ENCODE measurements at regions not wholly inside any gene's neighbourhood (a gene's known extent, or its start where the extent isn't known, plus 50 kb on each side); places are given as distances from the start of the nearest gene placed in this dataset.

GRCh38 chr15:26143221-26143620 lies 280.1 kb upstream of the ATP10A start:
- Histone ChIP-seq H3K4me2 (no peak overlapping the region), H3K4me1 (no peaks in the 10 kb centered on the region), H3K27ac (no peak overlapping the region), H3K9me3 (no peaks in the 10 kb centered on the region), H3K4me3 (no peak overlapping the region)
- WGBS (ENCODE audit: missing lambda C conversion rate) = 0% methylated on average over 1 of the region's 1 CpG
- ATAC-seq (no peak), DNase-seq (ENCODE audit: low read depth in 1 of 2, low spot score in 1 of 2) (no peak), FAIRE-seq (no peak)
- POLR2A ChIA-PET = no interaction called here
- CTCF ChIA-PET = no interaction called here
- TF ChIP-seq JUN (IDR thresholded peaks at IDR 0.05) (no peak), TP53 (CRISPR knock-in tag; IDR thresholded peaks at IDR 0.05) (no peak), ATOH8 (CRISPR knock-in tag; IDR thresholded peaks at IDR 0.05; ENCODE audit: low read depth) (no peak), CBX8 (IDR thresholded peaks at IDR 0.05) (no peak), ELK1 (IDR thresholded peaks at IDR 0.05; ENCODE audit: low read depth, low read length) (no peak), EP300 (IDR thresholded peaks at IDR 0.05) (no peak), CHD4 (IDR thresholded peaks at IDR 0.05; ENCODE audit: borderline replicate concordance) (no peak), CEBPB (IDR thresholded peaks at IDR 0.05) (no peak), NFE2L2 (conservative IDR thresholded peaks at IDR 0.05; ENCODE audit: low read length) (no peak), ZFP36 (IDR thresholded peaks at IDR 0.05; ENCODE audit: borderline replicate concordance, partially characterized antibody) (no peak)

GRCh38 chr15:26134812-26135211 lies 271.7 kb upstream of the ATP10A start:
- 48% methylated on average over 11 of the region's 11 CpGs for WGBS (ENCODE audit: missing lambda C conversion rate)
- ChIA-PET CTCF (no interaction called here), POLR2A (no interaction called here)
- Histone ChIP-seq H3K4me3 (no peak overlapping the region), H3K9me3 (no peaks in the 10 kb centered on the region), H3K4me2 (no peak overlapping the region), H3K4me1 (no peaks in the 10 kb centered on the region), H3K27ac (no peak overlapping the region)
- no peak for ATAC-seq
- TF ChIP-seq MAZ (IDR thresholded peaks at IDR 0.05; ENCODE audit: borderline replicate concordance, low read depth, low read length) (no peak), POLR2AphosphoS2 (conservative IDR thresholded peaks at IDR 0.05; ENCODE audit: low read length) (no peak), RARB (CRISPR knock-in tag; IDR thresholded peaks at IDR 0.05) (no peak), PHF8 (IDR thresholded peaks at IDR 0.05; ENCODE audit: borderline replicate concordance, low read depth) (no peak), EHMT2 (IDR thresholded peaks at IDR 0.05; ENCODE audit: low read depth) (no peak), CBX2 (IDR thresholded peaks at IDR 0.05; ENCODE audit: borderline replicate concordance, low read depth) (no peak), HEYL (CRISPR knock-in tag; IDR thresholded peaks at IDR 0.05) (no peak), BCL3 (IDR thresholded peaks at IDR 0.05) (no peak), ESRRA (IDR thresholded peaks at IDR 0.05; ENCODE audit: borderline replicate concordance, low read length) (no peak), RAD21 (conservative IDR thresholded peaks at IDR 0.05 in 1 of 2, IDR thresholded peaks at IDR 0.05 in 1 of 2) (no peak), FOXS1 (CRISPR knock-in tag; IDR thresholded peaks at IDR 0.05) (no peak), MAFK (IDR thresholded peaks at IDR 0.05; ENCODE audit: partially characterized antibody) (no peak), TP53 (CRISPR knock-in tag; IDR thresholded peaks at IDR 0.05) (no peak)
- no peak for DNase-seq (ENCODE audit: low read depth in 1 of 2, low spot score in 1 of 2)
- no peak for FAIRE-seq

- no peak for FAIRE-seq
- H3K4me1 ChIP-seq = no peaks in the 10 kb centered on the region
- H3K27ac ChIP-seq = no peak overlapping the region
- ATAC-seq = no peak
- H3K9me3 ChIP-seq = no peaks in the 10 kb centered on the region
- ChIA-PET POLR2A (interaction anchor here (0.6 kb wide), 1 partner anchor 13 kb away, joined by 3 read pairs; no protein-coding TSS in a partner anchor), CTCF (no interaction called here)
- no peak for DNase-seq (ENCODE audit: low read depth in 1 of 2, low spot score in 1 of 2)
- no peak overlapping the region for H3K4me2 ChIP-seq
- H3K4me3 ChIP-seq = no peak overlapping the region
- WGBS (ENCODE audit: missing lambda C conversion rate) = 13% methylated on average over 5 of the region's 5 CpGs
- TF ChIP-seq RAD21 (conservative IDR thresholded peaks at IDR 0.05 in 1 of 2, IDR thresholded peaks at IDR 0.05 in 1 of 2) (no peak), ZFP36 (IDR thresholded peaks at IDR 0.05; ENCODE audit: borderline replicate concordance, partially characterized antibody) (no peak), POLR2AphosphoS2 (conservative IDR thresholded peaks at IDR 0.05; ENCODE audit: low read length) (no peak), POLR2A (IDR thresholded peaks at IDR 0.05; ENCODE audit: low read length) (no peak), MAFK (IDR thresholded peaks at IDR 0.05; ENCODE audit: partially characterized antibody) (no peak), FOSB (CRISPR knock-in tag; IDR thresholded peaks at IDR 0.05) (no peak), NPAS2 (CRISPR knock-in tag; IDR thresholded peaks at IDR 0.05; ENCODE audit: borderline replicate concordance) (no peak), ESRRA (IDR thresholded peaks at IDR 0.05; ENCODE audit: borderline replicate concordance, low read length) (no peak), CTCF (IDR thresholded peaks at IDR 0.05) (no peak), RNF2 (IDR thresholded peaks at IDR 0.05; ENCODE audit: borderline replicate concordance, low read depth) (no peak), TFCP2L1 (CRISPR knock-in tag; IDR thresholded peaks at IDR 0.05) (no peak), KDM1A (IDR thresholded peaks at IDR 0.05; ENCODE audit: low read depth) (no peak), JUNB (IDR thresholded peaks at IDR 0.05) (no peak), EHF (CRISPR knock-in tag; IDR thresholded peaks at IDR 0.05) (no peak)
Observed at GRCh38 chr15:26134152-26134551, 271.0 kb upstream of the ATP10A start.

All from A549 (cell line).